Liver (tissue), 8 donors: ENCODE measurements at regions not wholly inside any gene's neighbourhood (a gene's known extent, or its start where the extent isn't known, plus 50 kb on each side); places are given as distances from the start of the nearest gene placed in this dataset.

Experiments used
- DNase-seq: peaks from one replicate; pipeline ENCODE4 v3.0.0-alpha.2; 2017; ENCODE audit warnings: low spot score
- H3K27ac ChIP-seq, 2 donors: one replicate each; pipeline ENCODE4 v1.7.0; 2013; ENCODE audit warnings: inconsistent platforms in 2 of 2, low read length in 2 of 2, control low read depth in 1 of 2, low read depth in 1 of 2, mild to moderate bottlenecking in 1 of 2
- H3K27me3 ChIP-seq, 4 donors: one replicate each; pipeline versions ENCODE4 v1.6.1 to v1.7.0; 2013; ENCODE audit warnings: low read length in 3 of 4, inconsistent platforms in 1 of 4, mild to moderate bottlenecking in 1 of 4, moderate library complexity in 1 of 4; ENCODE audit not compliant: control insufficient read depth in 4 of 4, insufficient read depth in 4 of 4
- H3K36me3 ChIP-seq, 4 donors: one replicate each; pipeline versions ENCODE4 v1.6.1 to v1.7.0; 2013; ENCODE audit warnings: low read length in 3 of 4, mild to moderate bottlenecking in 3 of 4, low read depth in 1 of 4, moderate library complexity in 1 of 4; ENCODE audit not compliant: control insufficient read depth in 4 of 4, insufficient read depth in 3 of 4
- H3K4me1 ChIP-seq, 4 donors: one replicate each; pipeline versions ENCODE4 v1.6.1 to v1.7.0; 2013; ENCODE audit warnings: low read length in 3 of 4, mild to moderate bottlenecking in 3 of 4, moderate library complexity in 1 of 4; ENCODE audit not compliant: control insufficient read depth in 4 of 4, insufficient read depth in 4 of 4
- H3K4me3 ChIP-seq, 3 donors: one replicate each; pipeline versions ENCODE4 v1.6.1 to v1.7.0; 2013; ENCODE audit warnings: low read length in 3 of 3, control low read depth in 1 of 3, low read depth in 1 of 3, mild to moderate bottlenecking in 1 of 3
- H3K9ac ChIP-seq, 2 donors: one replicate each; pipeline ENCODE4 v1.7.0; 2013; ENCODE audit warnings: low read length in 2 of 2, mild to moderate bottlenecking in 2 of 2, moderate library complexity in 2 of 2, control low read depth in 1 of 2, low read depth in 1 of 2
- H3K9me3 ChIP-seq, 4 donors: one replicate each; pipeline versions ENCODE4 v1.6.1 to v1.7.0; 2013; ENCODE audit warnings: low read length in 3 of 4; ENCODE audit not compliant: control insufficient read depth in 4 of 4
- EGR1 ChIP-seq, 2 donors: IDR thresholded peaks; 2 replicates each; pipeline ENCODE4 v1.6.1; 2016 to 2018; ENCODE audit warnings: antibody characterized with exemption in 2 of 2, low read depth in 2 of 2
- FOXA1 ChIP-seq: IDR thresholded peaks from 2 replicates; pipeline ENCODE4 v1.6.1; 2016; ENCODE audit warnings: antibody characterized with exemption
- FOXA2 ChIP-seq: IDR thresholded peaks from 2 replicates; pipeline ENCODE4 v1.6.1; 2016; ENCODE audit warnings: antibody characterized with exemption
- GABPA ChIP-seq, 2 donors: IDR thresholded peaks in 1 of 2; conservative IDR thresholded peaks in 1 of 2; 2 replicates each; pipeline ENCODE4 v1.6.1; 2016; ENCODE audit warnings: antibody characterized with exemption in 2 of 2, mild to moderate bottlenecking in 1 of 2, moderate library complexity in 1 of 2
- HNF4A ChIP-seq, 2 donors: conservative IDR thresholded peaks; 2 replicates each; pipeline ENCODE4 v1.6.1; 2016; ENCODE audit warnings: antibody characterized with exemption in 2 of 2, mild to moderate bottlenecking in 2 of 2
- HNF4G ChIP-seq: IDR thresholded peaks from 2 replicates; pipeline ENCODE4 v1.6.1; 2016; ENCODE audit warnings: antibody characterized with exemption
- JUND ChIP-seq, 2 donors: IDR thresholded peaks; 2 replicates each; pipeline ENCODE4 v1.6.1; 2016; ENCODE audit warnings: antibody characterized with exemption in 2 of 2
- MAX ChIP-seq: IDR thresholded peaks from 2 replicates; pipeline ENCODE4 v1.6.1; 2016; ENCODE audit warnings: antibody characterized with exemption
- NR2F2 ChIP-seq: IDR thresholded peaks from 2 replicates; pipeline ENCODE4 v1.6.1; 2016; ENCODE audit warnings: antibody characterized with exemption
- RAD21 ChIP-seq, 2 donors: IDR thresholded peaks; 2 replicates each; pipeline ENCODE4 v1.6.1; 2016; ENCODE audit warnings: antibody characterized with exemption in 2 of 2, mild to moderate bottlenecking in 2 of 2
- RXRA ChIP-seq, 2 donors: IDR thresholded peaks; 2 replicates each; pipeline ENCODE4 v1.6.1; 2017 to 2018; ENCODE audit warnings: antibody characterized with exemption in 2 of 2, mild to moderate bottlenecking in 1 of 2
- SP1 ChIP-seq: IDR thresholded peaks from 2 replicates; pipeline ENCODE4 v1.6.1; 2018; ENCODE audit warnings: antibody characterized with exemption, mild to moderate bottlenecking
- TAF1 ChIP-seq: conservative IDR thresholded peaks from 2 replicates; pipeline ENCODE4 v1.6.1; 2016; ENCODE audit warnings: antibody characterized with exemption, mild to moderate bottlenecking
- YY1 ChIP-seq: IDR thresholded peaks from 2 replicates; pipeline ENCODE4 v1.6.1; 2016; ENCODE audit warnings: antibody characterized with exemption, mild to moderate bottlenecking
- WGBS: extraction: QIAGEN DNeasy Blood & Tissue Kit; methylation state at CpG from one replicate; pipeline ENCODE4 v1.1.7; 2013; 5-methylcytosine and 5-hydroxymethylcytosine counted together
- TF ChIP-seq, protein P1 (sequence below): IDR thresholded peaks from 2 replicates; pipeline ENCODE4 v1.6.1; 2016; ENCODE audit warnings: antibody characterized with exemption
- TF ChIP-seq, protein P2 (sequence below): fragments of 150-350 bp; IDR thresholded peaks from 2 replicates; pipeline ENCODE4 v1.5.1; 2017; ENCODE audit warnings: improper control_type of control experiment, low read depth, low read length; ENCODE audit not compliant: missing input control
- TF ChIP-seq, protein P3 (sequence below): IDR thresholded peaks from 2 replicates; pipeline ENCODE4 v1.6.1; 2016; ENCODE audit warnings: antibody characterized with exemption
- TF ChIP-seq, protein P4 (sequence below): IDR thresholded peaks from 2 replicates; pipeline ENCODE4 v1.6.1; 2016; ENCODE audit warnings: antibody characterized with exemption, mild to moderate bottlenecking
- donor health status: healthy.
- donor health status: healthy.
- donor health status: healthy.
- donor health status: healthy.
- donor health status: healthy.

- WGBS = 73% methylated on average over 4 of the region's 4 CpGs
- no peaks in the 10 kb centered on the region for H3K27me3 ChIP-seq
- H3K4me3 ChIP-seq = no peak overlapping the region
- H3K4me1 ChIP-seq = no peaks in the 10 kb centered on the region
- DNase-seq = no peak
- no peaks in the 10 kb centered on the region for H3K9me3 ChIP-seq
- H3K27ac ChIP-seq = no peak overlapping the region
- no peak overlapping the region for H3K9ac ChIP-seq
- TF ChIP-seq, protein P1, sequence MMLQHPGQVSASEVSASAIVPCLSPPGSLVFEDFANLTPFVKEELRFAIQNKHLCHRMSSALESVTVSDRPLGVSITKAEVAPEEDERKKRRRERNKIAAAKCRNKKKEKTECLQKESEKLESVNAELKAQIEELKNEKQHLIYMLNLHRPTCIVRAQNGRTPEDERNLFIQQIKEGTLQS = no peak
- no peak for TF ChIP-seq EGR1 (IDR thresholded peaks at IDR 0.05; ENCODE audit: low read depth in 2 of 2)
- TF ChIP-seq RXRA (IDR thresholded peaks at IDR 0.05) = no peak
- TF ChIP-seq TAF1 = no peak
- no peak for TF ChIP-seq YY1
- no peak for TF ChIP-seq FOXA1
- no peaks in the 10 kb centered on the region for H3K36me3 ChIP-seq
Observed at GRCh38 chr1:99083338-99083737, 78.7 kb upstream of the PLPPR5 start.

DNA sequence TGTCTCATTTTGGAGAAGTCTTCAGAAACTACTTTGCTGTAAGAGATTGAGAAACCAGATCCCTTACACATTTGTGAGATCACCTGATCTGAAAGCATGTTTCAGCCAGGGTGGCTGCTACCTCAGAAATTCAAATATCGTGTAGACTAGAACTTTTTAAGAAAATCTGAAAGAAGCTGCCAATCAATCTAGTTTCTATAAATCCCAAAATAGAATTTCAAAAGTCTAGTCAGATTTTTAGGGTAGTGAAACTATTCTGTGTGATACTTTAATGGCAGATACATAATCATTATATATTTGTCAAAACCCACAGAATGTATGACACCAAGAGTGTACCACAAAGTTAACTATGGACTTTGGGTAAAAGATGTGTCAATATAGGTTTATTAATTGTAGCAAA, 79.9 kb upstream of the PLPPR5 start:
- no peak for DNase-seq
- no peak overlapping the region for H3K4me3 ChIP-seq
- no peaks in the 10 kb centered on the region for H3K9me3 ChIP-seq
- H3K9ac ChIP-seq = no peak overlapping the region
- TF ChIP-seq SP1 = no peak
- TF ChIP-seq RAD21 (IDR thresholded peaks at IDR 0.05) = no peak
- no peak for TF ChIP-seq HNF4A (conservative IDR thresholded peaks at IDR 0.05)
- no peak for TF ChIP-seq RXRA (IDR thresholded peaks at IDR 0.05)
- TF ChIP-seq MAX = no peak
- TF ChIP-seq HNF4G = no peak
- no peak for TF ChIP-seq TAF1
- no peak for TF ChIP-seq EGR1 (IDR thresholded peaks at IDR 0.05; ENCODE audit: low read depth in 2 of 2)
- TF ChIP-seq NR2F2 = no peak
- no peak overlapping the region for H3K27ac ChIP-seq
- no peaks in the 10 kb centered on the region for H3K4me1 ChIP-seq
- 78% methylated on average over 1 of the region's 1 CpG for WGBS
- H3K27me3 ChIP-seq = no peaks in the 10 kb centered on the region
- H3K36me3 ChIP-seq = no peaks in the 10 kb centered on the region

GRCh38 chr1:99086057-99086456, 81.4 kb upstream of the PLPPR5 start:
- no peak overlapping the region for H3K4me3 ChIP-seq
- no peaks in the 10 kb centered on the region for H3K4me1 ChIP-seq
- no peak for DNase-seq
- H3K9me3 ChIP-seq = no peaks in the 10 kb centered on the region
- no peak overlapping the region for H3K27ac ChIP-seq
- no peaks in the 10 kb centered on the region for H3K27me3 ChIP-seq
- TF ChIP-seq JUND (IDR thresholded peaks at IDR 0.05) (no peak), RXRA (IDR thresholded peaks at IDR 0.05) (no peak), HNF4A (conservative IDR thresholded peaks at IDR 0.05) (no peak), FOXA2 (no peak), HNF4G (no peak), GABPA (IDR thresholded peaks at IDR 0.05 in 1 of 2, conservative IDR thresholded peaks at IDR 0.05 in 1 of 2) (no peak), RAD21 (IDR thresholded peaks at IDR 0.05) (no peak), TAF1 (no peak), EGR1 (IDR thresholded peaks at IDR 0.05; ENCODE audit: low read depth in 2 of 2) (no peak), SP1 (no peak), NR2F2 (no peak), FOXA1 (no peak), YY1 (no peak), MAX (no peak)
- TF ChIP-seq, protein P2, sequence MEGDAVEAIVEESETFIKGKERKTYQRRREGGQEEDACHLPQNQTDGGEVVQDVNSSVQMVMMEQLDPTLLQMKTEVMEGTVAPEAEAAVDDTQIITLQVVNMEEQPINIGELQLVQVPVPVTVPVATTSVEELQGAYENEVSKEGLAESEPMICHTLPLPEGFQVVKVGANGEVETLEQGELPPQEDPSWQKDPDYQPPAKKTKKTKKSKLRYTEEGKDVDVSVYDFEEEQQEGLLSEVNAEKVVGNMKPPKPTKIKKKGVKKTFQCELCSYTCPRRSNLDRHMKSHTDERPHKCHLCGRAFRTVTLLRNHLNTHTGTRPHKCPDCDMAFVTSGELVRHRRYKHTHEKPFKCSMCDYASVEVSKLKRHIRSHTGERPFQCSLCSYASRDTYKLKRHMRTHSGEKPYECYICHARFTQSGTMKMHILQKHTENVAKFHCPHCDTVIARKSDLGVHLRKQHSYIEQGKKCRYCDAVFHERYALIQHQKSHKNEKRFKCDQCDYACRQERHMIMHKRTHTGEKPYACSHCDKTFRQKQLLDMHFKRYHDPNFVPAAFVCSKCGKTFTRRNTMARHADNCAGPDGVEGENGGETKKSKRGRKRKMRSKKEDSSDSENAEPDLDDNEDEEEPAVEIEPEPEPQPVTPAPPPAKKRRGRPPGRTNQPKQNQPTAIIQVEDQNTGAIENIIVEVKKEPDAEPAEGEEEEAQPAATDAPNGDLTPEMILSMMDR = no peak
- TF ChIP-seq, protein P3, sequence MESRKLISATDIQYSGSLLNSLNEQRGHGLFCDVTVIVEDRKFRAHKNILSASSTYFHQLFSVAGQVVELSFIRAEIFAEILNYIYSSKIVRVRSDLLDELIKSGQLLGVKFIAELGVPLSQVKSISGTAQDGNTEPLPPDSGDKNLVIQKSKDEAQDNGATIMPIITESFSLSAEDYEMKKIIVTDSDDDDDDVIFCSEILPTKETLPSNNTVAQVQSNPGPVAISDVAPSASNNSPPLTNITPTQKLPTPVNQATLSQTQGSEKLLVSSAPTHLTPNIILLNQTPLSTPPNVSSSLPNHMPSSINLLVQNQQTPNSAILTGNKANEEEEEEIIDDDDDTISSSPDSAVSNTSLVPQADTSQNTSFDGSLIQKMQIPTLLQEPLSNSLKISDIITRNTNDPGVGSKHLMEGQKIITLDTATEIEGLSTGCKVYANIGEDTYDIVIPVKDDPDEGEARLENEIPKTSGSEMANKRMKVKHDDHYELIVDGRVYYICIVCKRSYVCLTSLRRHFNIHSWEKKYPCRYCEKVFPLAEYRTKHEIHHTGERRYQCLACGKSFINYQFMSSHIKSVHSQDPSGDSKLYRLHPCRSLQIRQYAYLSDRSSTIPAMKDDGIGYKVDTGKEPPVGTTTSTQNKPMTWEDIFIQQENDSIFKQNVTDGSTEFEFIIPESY = no peak
- TF ChIP-seq, protein P4, sequence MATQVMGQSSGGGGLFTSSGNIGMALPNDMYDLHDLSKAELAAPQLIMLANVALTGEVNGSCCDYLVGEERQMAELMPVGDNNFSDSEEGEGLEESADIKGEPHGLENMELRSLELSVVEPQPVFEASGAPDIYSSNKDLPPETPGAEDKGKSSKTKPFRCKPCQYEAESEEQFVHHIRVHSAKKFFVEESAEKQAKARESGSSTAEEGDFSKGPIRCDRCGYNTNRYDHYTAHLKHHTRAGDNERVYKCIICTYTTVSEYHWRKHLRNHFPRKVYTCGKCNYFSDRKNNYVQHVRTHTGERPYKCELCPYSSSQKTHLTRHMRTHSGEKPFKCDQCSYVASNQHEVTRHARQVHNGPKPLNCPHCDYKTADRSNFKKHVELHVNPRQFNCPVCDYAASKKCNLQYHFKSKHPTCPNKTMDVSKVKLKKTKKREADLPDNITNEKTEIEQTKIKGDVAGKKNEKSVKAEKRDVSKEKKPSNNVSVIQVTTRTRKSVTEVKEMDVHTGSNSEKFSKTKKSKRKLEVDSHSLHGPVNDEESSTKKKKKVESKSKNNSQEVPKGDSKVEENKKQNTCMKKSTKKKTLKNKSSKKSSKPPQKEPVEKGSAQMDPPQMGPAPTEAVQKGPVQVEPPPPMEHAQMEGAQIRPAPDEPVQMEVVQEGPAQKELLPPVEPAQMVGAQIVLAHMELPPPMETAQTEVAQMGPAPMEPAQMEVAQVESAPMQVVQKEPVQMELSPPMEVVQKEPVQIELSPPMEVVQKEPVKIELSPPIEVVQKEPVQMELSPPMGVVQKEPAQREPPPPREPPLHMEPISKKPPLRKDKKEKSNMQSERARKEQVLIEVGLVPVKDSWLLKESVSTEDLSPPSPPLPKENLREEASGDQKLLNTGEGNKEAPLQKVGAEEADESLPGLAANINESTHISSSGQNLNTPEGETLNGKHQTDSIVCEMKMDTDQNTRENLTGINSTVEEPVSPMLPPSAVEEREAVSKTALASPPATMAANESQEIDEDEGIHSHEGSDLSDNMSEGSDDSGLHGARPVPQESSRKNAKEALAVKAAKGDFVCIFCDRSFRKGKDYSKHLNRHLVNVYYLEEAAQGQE = no peak
- no peak overlapping the region for H3K9ac ChIP-seq
- 67% methylated on average over 1 of the region's 1 CpG for WGBS
- H3K36me3 ChIP-seq = no peaks in the 10 kb centered on the region
